HAP-1 (cell line): ENCODE measurements at regions not wholly inside any gene's neighbourhood (a gene's known extent, or its start where the extent isn't known, plus 50 kb on each side); places are given as distances from the start of the nearest gene placed in this dataset.

Experiments used
- DNase-seq, 2 experiments: peaks; one replicate each; pipeline ENCODE4 v3.0.0-alpha.2; 2016 to 2020; ENCODE audit warnings: low spot score in 2 of 2
- H3K27me3 ChIP-seq: fragments of 250-450 bp; sonication (Bioruptor Pico); 2 replicates; pipeline ENCODE4 v1.5.1; 2020; ENCODE audit warnings: low read depth, mild to moderate bottlenecking, moderate library complexity
- H3K36me3 ChIP-seq: fragments of 250-450 bp; sonication (Bioruptor Pico); replicated peaks from 2 replicates; pipeline ENCODE4 v1.5.1; 2020; ENCODE audit warnings: mild to moderate bottlenecking
- H3K4me1 ChIP-seq: fragments of 250-450 bp; sonication (Bioruptor Pico); 2 replicates; pipeline ENCODE4 v1.5.1; 2020; ENCODE audit warnings: mild to moderate bottlenecking
- H3K4me3 ChIP-seq: fragments of 250-450 bp; sonication (Bioruptor Pico); 2 replicates; pipeline ENCODE4 v1.5.1; 2020; ENCODE audit warnings: mild to moderate bottlenecking, moderate library complexity
- H3K9me3 ChIP-seq: fragments of 250-450 bp; sonication (Bioruptor Pico); 2 replicates; pipeline ENCODE4 v1.5.1; 2020; ENCODE audit warnings: mild to moderate bottlenecking, moderate library complexity
- in situ Hi-C: fragments of 300-500 bp; cut with MboI; formaldehyde crosslinking; loops from 3 replicates; pipeline ENCODE4 v1.14.3; 2020; ENCODE audit warnings: low sequenced_read_pairs, inconsistent platforms, mixed read lengths

DNA sequence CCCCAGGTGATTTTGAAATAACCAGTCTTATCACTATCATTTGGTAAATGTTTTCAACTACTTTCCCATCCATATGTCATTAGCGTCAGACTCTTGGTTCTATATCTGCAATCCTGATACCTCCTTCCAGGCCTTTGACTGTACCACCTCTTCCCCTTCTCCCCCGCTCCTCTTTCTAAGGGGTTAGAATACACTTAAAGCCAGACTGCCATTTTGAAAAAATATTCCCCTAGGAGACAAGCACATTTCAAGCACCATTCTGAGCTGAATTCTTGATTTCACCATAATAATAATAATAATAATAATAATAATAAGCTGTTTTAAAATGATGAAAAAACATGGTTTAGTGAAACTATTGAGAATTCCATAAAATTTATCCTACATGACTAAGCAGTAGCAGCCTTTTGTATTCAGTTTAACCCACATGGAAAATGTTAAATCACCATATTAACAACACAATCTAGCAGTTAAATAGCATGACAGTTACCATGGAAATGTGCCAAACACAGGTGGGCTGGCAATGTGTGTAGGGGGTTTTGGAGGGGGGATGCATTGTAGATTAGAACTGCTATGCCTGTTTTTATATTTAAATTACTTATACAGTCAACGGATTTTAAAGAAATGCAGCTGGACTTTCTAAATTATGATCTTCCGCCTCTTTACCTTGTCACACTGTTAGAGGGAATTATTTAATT, 480.2 kb upstream of the DEPDC1 start:
- peak; percentile 76 to 80 for DNase-seq
- no peaks in the 10 kb centered on the region for H3K27me3 ChIP-seq
- peaks cover 33% of the 10 kb centered on the region for H3K4me1 ChIP-seq
- no peaks in the 10 kb centered on the region for H3K36me3 ChIP-seq
- H3K9me3 ChIP-seq: no peaks in the 10 kb centered on the region
- no peak overlapping the region for H3K4me3 ChIP-seq
- in situ Hi-C loops: no loop called here

DNA sequence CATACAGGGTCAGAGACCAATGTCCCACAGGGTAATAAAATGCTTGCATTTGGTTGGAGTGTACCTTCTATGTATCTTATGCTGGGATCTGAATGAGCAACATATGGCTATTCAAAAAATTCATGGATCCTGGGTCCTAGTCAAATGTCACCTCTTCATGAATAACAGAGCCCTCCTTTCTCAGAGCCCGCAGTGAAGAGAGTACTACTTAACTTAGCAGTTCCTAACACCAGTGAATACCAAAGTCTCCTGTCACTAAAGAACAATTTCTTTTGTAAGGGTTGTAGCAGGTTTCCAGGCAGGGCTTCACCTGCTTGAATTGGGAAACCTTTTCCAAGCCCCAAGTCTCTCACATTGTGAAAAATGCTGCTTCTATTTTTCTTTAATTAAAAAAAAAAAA, 483.0 kb upstream of the DEPDC1 start:
- Histone ChIP-seq H3K4me3 (no peak overlapping the region), H3K9me3 (no peaks in the 10 kb centered on the region), H3K4me1 (peaks cover 29% of the 10 kb centered on the region), H3K36me3 (no peaks in the 10 kb centered on the region), H3K27me3 (no peaks in the 10 kb centered on the region)
- in situ Hi-C loops: no loop called here
- DNase-seq: no peak

DNA sequence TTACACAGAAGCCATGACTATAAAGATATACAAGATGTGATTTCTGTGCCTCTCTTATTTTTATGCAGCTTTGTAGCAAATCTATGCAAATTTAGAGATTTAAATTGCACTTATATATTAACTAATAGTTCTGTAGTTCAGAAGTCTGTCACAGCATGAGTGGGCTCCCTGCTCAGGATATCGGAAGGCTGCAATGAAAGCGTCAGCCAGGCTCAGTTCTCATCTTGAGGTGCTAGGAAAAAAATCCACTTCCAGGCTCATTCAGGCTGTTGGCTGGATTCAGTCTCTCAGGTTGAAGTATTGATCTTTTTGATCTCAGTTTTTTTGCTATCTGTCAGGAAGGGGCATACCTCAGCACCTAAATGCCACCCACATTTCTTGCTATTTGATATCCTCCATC, 487.4 kb upstream of the DEPDC1 start:
- Histone ChIP-seq H3K4me1 (no peaks in the 10 kb centered on the region), H3K4me3 (no peak overlapping the region), H3K9me3 (no peaks in the 10 kb centered on the region), H3K36me3 (no peaks in the 10 kb centered on the region), H3K27me3 (no peaks in the 10 kb centered on the region)
- no peak for DNase-seq
- in situ Hi-C loops: no loop called here

DNA sequence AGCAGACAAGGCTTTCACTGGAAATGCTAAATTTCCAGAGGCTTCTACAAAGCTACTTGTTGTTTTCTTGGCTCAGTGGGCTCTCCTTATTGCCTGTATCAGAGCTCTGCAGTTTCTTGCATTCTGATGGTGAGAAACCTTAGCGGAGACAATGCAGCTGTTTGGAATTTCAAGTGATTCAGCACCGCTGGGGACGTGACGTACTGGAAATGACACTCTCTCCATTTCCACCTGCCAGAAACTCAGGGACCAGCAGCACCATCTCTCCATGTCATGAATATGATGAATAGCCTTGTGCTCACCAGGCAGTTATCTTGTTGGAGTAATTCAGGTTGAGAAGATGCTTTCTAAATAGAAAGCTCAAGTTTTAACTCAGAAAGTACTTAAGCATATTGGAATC, 497.2 kb upstream of the DEPDC1 start:
- no peak for DNase-seq
- Histone ChIP-seq H3K4me3 (no peak overlapping the region), H3K27me3 (no peaks in the 10 kb centered on the region), H3K9me3 (no peaks in the 10 kb centered on the region), H3K36me3 (no peaks in the 10 kb centered on the region), H3K4me1 (no peaks in the 10 kb centered on the region)
- in situ Hi-C loops: no loop called here

DNA sequence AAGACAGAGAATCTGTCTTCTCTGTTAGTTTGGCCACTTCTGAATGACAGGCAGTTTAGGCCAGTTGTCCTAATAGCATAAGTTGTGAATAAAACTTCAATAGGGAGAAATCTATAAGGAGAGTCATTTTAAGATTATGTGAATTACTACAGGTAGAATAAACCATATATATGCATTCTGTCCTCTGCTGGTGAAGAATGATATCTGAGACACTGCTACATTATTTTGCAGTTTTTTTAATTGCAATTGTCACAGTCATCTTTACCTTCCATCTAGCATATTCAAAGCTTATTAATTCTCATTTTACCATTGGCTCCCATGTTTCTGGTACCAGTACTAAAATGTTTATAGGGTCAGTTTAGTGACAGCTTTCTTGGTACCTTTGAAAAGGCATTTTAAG, 519.6 kb upstream of the DEPDC1 start:
- no peaks in the 10 kb centered on the region for H3K4me1 ChIP-seq
- in situ Hi-C loops: no loop called here
- no peaks in the 10 kb centered on the region for H3K36me3 ChIP-seq
- no peaks in the 10 kb centered on the region for H3K9me3 ChIP-seq
- no peaks in the 10 kb centered on the region for H3K27me3 ChIP-seq
- H3K4me3 ChIP-seq: no peak overlapping the region
- no peak for DNase-seq

DNA sequence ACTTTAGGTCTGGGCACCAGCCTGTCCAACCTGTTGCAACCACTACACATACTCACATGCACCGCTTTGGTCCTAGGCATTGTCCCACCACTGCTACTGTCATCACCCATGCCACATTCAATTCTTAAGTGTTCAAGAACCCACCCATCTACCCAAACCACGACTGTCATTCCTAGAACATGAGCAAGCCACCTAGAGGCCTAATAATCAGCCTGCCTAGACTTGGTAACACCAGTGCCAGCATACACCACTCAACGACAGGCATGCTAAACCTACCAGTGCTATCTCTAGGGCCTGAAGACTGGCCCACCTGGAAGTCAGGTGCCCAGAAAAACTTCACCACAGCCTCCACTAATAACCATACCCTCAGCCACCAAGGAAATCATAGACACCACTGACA, 532.8 kb upstream of the DEPDC1 start:
- in situ Hi-C loops: no loop called here
- Histone ChIP-seq H3K36me3 (no peaks in the 10 kb centered on the region), H3K4me1 (no peaks in the 10 kb centered on the region; the same call in 1 of the 2 replicates), H3K4me3 (no peak overlapping the region), H3K27me3 (no peaks in the 10 kb centered on the region), H3K9me3 (no peaks in the 10 kb centered on the region)
- DNase-seq: no peak

DNA sequence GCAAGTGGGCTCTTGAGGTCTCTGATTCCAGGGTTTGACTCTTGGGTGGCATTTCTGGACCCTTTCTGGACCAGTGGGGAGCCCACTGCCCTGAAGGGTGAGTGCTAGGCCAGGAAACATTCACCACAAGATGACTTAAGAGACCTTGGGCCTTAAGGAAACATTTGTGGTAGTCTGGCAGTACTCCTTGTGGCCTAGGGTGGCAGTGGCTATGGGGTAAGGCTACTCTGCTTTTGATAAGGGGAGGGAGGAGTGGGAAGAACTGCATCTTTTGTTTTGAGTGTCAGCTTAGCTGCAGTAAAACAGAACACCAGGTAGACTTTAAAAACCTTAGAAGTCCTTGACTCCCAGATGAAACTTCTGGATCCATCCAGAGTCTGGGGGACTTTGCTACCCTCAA, 529.3 kb upstream of the LRRC7 start:
- H3K9me3 ChIP-seq: no peaks in the 10 kb centered on the region
- no peaks in the 10 kb centered on the region for H3K27me3 ChIP-seq
- in situ Hi-C loops: no loop called here
- H3K36me3 ChIP-seq: no peaks in the 10 kb centered on the region
- H3K4me1 ChIP-seq: no peaks in the 10 kb centered on the region
- DNase-seq: no peak
- H3K4me3 ChIP-seq: no peak overlapping the region

DNA sequence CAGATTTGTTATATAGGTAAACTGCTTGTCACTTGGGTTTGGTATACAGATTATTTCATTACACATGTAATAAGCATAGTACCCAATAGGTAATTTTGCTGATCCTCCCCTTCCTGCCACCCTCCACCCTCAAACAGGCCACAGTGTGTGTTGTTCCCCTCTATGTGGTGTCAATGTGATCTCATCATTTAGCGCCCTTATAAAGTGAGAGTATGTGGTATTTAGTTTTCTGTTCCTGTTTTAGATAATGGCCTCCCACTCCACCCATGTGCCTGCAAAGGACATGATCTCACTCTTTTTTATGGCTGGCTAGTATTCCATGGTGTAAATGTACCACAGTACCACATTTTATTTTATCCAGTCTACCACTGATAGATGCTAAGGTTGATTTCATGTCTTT, 522.1 kb upstream of the LRRC7 start:
- Histone ChIP-seq H3K4me3 (no peak overlapping the region), H3K9me3 (no peaks in the 10 kb centered on the region), H3K27me3 (no peaks in the 10 kb centered on the region), H3K4me1 (no peaks in the 10 kb centered on the region), H3K36me3 (no peaks in the 10 kb centered on the region)
- in situ Hi-C loops: no loop called here
- DNase-seq: no peak

DNA sequence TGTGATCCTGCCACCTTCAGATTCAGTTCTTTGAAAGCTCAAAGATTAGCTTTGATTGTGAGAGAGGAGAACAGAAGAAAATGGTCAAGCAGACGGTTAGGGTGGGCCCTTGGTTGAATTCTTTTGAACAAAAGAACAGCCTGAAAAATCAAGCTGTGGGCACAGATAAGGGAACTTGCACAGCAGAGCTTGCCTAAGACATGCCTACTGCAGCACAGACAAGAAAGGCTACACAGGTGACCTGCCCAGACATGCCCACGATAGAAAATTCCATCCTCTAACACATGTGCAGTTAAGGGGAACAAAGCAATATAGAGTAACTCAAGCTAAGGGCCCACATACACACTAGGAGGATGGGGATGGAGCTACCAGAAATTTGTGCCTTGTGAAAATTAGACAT, 512.5 kb upstream of the LRRC7 start:
- in situ Hi-C loops: no loop called here
- H3K27me3 ChIP-seq: no peaks in the 10 kb centered on the region
- no peaks in the 10 kb centered on the region for H3K9me3 ChIP-seq
- H3K4me1 ChIP-seq: peaks cover 25% of the 10 kb centered on the region
- no peak overlapping the region for H3K4me3 ChIP-seq
- no peak for DNase-seq
- no peaks in the 10 kb centered on the region for H3K36me3 ChIP-seq

DNA sequence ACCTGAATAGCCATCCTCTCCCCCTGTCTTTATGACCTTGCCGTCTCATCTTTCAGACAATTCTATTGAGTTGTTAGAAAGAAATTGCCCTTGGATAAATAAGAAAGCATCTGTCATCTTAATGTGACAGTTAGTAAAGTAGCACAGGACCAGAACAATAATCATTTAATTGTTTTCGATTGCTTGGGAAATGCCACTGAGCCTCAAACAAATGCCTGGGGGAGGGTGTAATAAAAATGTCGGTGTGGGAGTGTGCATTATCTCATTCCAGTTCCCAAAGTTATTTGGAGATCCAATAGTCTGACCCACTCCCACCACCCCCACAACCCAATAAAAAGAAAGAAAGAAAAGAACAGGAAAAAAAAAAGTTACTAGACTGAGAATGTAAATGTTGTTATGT, 509.3 kb upstream of the LRRC7 start:
- in situ Hi-C loops: no loop called here
- Histone ChIP-seq H3K36me3 (no peaks in the 10 kb centered on the region), H3K4me3 (no peak overlapping the region), H3K4me1 (peaks cover 28% of the 10 kb centered on the region), H3K9me3 (no peaks in the 10 kb centered on the region; the same call in 1 of the 2 replicates), H3K27me3 (no peaks in the 10 kb centered on the region)
- DNase-seq: peak; percentile 59 to 75

DNA sequence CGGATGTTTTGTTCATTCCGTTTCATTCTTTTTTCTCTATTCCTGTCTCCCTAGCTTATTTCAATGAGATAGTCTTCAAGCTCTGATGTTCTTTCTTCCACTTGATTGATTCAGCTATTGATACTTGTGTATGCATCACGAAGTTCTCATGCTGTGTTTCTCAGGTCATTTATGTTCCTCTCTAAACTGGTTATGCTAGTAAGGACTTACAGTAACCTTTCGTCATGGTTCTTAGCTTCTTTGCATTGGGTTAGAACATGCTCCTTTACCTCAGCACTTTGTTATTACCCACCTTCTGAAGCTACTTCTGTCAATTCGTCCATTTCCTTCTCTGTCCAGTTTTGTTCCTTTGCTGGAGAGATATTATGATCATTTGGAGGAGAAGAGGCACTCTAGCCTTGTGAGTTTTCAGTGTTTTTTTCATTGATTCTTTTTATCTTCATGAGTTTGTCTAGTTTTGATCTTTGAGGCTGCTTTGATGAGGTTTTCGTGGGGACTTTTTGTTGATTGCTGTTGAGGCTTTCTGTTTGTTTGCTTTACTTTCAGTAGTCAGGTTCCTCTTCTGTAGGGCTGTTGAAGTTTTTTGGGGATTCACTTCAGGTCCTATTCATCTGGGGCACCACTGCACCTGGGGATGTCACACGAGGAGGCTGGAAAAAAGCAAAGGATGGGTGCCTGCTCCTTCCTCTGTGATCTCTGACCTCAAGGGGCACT, 496.9 kb upstream of the LRRC7 start:
- Histone ChIP-seq H3K36me3 (no peaks in the 10 kb centered on the region), H3K4me3 (no peak overlapping the region), H3K9me3 (no peaks in the 10 kb centered on the region), H3K4me1 (no peaks in the 10 kb centered on the region; the same call in none of the 2 replicates), H3K27me3 (no peaks in the 10 kb centered on the region)
- in situ Hi-C loops: no loop called here
- no peak for DNase-seq

DNA sequence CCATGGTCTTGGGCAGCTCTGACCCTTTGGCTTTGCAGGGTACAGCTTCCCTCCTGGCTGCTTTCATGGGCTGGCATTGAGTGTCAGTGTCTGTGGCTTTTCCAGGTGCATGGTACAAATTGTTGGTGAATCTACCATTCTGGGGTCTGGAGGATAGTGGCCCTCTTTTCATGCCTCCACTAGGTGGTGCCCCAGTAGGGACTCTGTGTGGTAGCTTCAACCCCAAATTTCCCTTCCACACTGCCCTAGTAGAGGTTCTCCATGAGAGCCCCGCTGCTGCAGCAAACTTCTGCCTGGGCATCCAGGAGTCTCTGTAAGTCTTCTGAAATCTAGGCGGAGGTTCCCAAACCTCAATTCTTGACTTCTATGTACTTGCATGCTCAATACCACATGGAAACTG, 494.5 kb upstream of the LRRC7 start:
- peaks cover 22% of the 10 kb centered on the region for H3K4me1 ChIP-seq
- no peaks in the 10 kb centered on the region for H3K27me3 ChIP-seq
- in situ Hi-C loops: no loop called here
- DNase-seq: no peak
- no peaks in the 10 kb centered on the region for H3K36me3 ChIP-seq
- H3K9me3 ChIP-seq: no peaks in the 10 kb centered on the region
- H3K4me3 ChIP-seq: no peak overlapping the region

DNA sequence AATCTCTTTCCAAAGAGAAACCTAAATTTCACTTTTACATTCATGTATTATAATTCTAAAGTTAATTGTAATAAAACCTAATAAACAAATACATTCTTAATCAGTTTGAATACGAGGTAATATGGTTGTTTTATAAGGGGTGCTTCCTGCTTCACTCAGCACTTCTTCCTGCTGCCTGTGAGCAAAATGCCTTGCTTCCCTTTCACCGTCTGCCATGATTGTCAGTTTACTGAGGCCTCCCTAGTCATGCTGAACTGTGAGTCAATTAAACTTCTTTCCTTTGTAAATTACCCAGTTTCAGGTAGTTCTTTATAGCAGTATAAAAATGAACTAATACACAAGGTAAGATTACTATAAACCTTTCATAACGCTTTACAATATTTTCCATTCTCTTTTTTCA, 491.1 kb upstream of the LRRC7 start:
- Histone ChIP-seq H3K36me3 (no peaks in the 10 kb centered on the region), H3K9me3 (no peaks in the 10 kb centered on the region), H3K4me3 (no peak overlapping the region), H3K27me3 (no peaks in the 10 kb centered on the region), H3K4me1 (peaks cover 32% of the 10 kb centered on the region)
- in situ Hi-C loops: no loop called here
- peak; percentile 48 to 73 for DNase-seq

DNA sequence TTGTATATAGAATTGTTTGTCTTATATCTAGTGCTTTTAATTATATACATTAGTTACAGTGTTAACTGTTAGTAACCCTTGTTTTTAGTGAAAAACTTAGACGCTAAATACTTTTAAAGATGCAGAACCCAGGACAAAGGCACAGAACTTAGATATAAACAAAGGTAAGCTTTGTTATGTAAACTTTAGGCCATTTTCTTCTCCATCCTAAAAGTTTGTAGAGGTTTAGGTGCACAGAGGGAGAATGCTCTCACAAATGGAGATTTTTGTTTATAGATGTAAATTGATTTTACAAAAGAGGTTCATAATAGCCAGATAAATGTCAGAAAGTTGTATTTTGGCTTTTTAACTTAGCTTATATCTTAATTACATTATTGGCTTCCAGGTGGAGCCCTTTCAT, 490.5 kb upstream of the LRRC7 start:
- H3K4me3 ChIP-seq: no peak overlapping the region
- H3K36me3 ChIP-seq: no peaks in the 10 kb centered on the region
- H3K9me3 ChIP-seq: no peaks in the 10 kb centered on the region
- peak in 1 of 2 experiments; percentile 97 for DNase-seq
- no peaks in the 10 kb centered on the region for H3K27me3 ChIP-seq
- peaks cover 38% of the 10 kb centered on the region for H3K4me1 ChIP-seq
- in situ Hi-C loops: no loop called here
